SK-N-SH (cell line): ENCODE measurements at regions not wholly inside any gene's neighbourhood (a gene's known extent, or its start where the extent isn't known, plus 50 kb on each side); places are given as distances from the start of the nearest gene placed in this dataset.
"Not testable (repeated sequence)": the region's sequence is repeated elsewhere in the genome, so short reads cannot be mapped to it uniquely, and the experiment has no call there.

Experiments used
- CTCF ChIA-PET: fragments of 300-600, 350-600 bp; formaldehyde crosslinking; extraction: SDS; loops from one replicate; lab custom pipeline; 2021; lab: Yijun Ruan, JAX
- POLR2A ChIA-PET: fragments of 350-600 bp; sonication (Branson Sonifier 250); formaldehyde crosslinking; extraction: SDS; loops from one replicate; lab custom pipeline; 2020; ENCODE audit warnings: antibody characterized with exemption, inconsistent platforms; lab: Yijun Ruan, JAX
- DNase-seq: peaks from one replicate; pipeline ENCODE4 v3.0.0; 2012
- H2AFZ ChIP-seq: fragments of 200-600 bp; sonication (generic); 2 replicates; pipeline ENCODE4 v1.8.1; 2016; ENCODE audit warnings: antibody characterized with exemption, mild to moderate bottlenecking, low read depth
- H3F3A ChIP-seq: fragments of 200-600 bp; sonication (generic); replicated peaks from 2 replicates; pipeline ENCODE3; 2016; ENCODE audit warnings: antibody characterized with exemption, mild to moderate bottlenecking; ENCODE audit not compliant: insufficient read depth
- H3K27ac ChIP-seq, 2 experiments: fragments of 200-500 bp in 1 of 2; fragments of 200-600 bp in 1 of 2; sonication (Bioruptor generic) in 1 of 2; sonication (generic), shearing (Covaris generic) in 1 of 2; 2 replicates each; pipeline versions ENCODE4 v1.5.1 to v1.6.1; 2014 to 2016; ENCODE audit warnings: low read depth in 2 of 2, inconsistent platforms in 1 of 2, low read length in 1 of 2, mild to moderate bottlenecking in 1 of 2, mixed read lengths in 1 of 2
- H3K27me3 ChIP-seq: fragments of 200-600 bp; sonication (generic), shearing (Covaris generic); 2 replicates; pipeline ENCODE4 v1.6.1; 2016; ENCODE audit warnings: mixed run types; ENCODE audit not compliant: insufficient read depth
- H3K36me3 ChIP-seq, 2 experiments: fragments of 200-500 bp in 1 of 2; fragments of 200-600 bp in 1 of 2; sonication (Bioruptor generic) in 1 of 2; sonication (generic) in 1 of 2; replicated peaks in 1 of 2; 2 replicates each; pipeline versions ENCODE3 to v1.5.1; 2014 to 2016; ENCODE audit warnings: low read length in 1 of 2, mild to moderate bottlenecking in 1 of 2; ENCODE audit not compliant: insufficient read depth in 2 of 2, control insufficient read depth in 1 of 2
- H3K4me1 ChIP-seq, 2 experiments: fragments of 200-500 bp in 1 of 2; fragments of 200-600 bp in 1 of 2; sonication (Bioruptor generic) in 1 of 2; sonication (generic), shearing (Covaris generic) in 1 of 2; 2 replicates each; pipeline versions ENCODE4 v1.5.1 to v1.6.1; 2014 to 2016; ENCODE audit warnings: low read depth in 1 of 2, low read length in 1 of 2, mixed run types in 1 of 2; ENCODE audit not compliant: insufficient read depth in 2 of 2, control insufficient read depth in 1 of 2
- H3K4me2 ChIP-seq: fragments of 200-600 bp; sonication (generic), shearing (Covaris generic); 2 replicates; pipeline ENCODE4 v1.6.1; 2017; ENCODE audit warnings: mixed run types
- H3K4me3 ChIP-seq, 2 experiments: fragments of 200-500 bp in 1 of 2; fragments of 200-600 bp in 1 of 2; sonication (Bioruptor generic) in 1 of 2; sonication (generic), shearing (Covaris generic) in 1 of 2; 2 replicates each; pipeline versions ENCODE4 v1.5.1 to v1.8.1; 2014 to 2016; ENCODE audit warnings: low read depth in 2 of 2, inconsistent platforms in 1 of 2, low read length in 1 of 2, mild to moderate bottlenecking in 1 of 2, mixed read lengths in 1 of 2, moderate library complexity in 1 of 2
- H3K79me2 ChIP-seq: fragments of 200-600 bp; sonication (generic); 2 replicates; pipeline ENCODE4 v1.8.1; 2017; ENCODE audit warnings: mild to moderate bottlenecking; ENCODE audit not compliant: insufficient read depth
- H3K9ac ChIP-seq: fragments of 200-600 bp; sonication (generic); 2 replicates; pipeline ENCODE4 v1.6.1; 2017; ENCODE audit warnings: mixed run types
- H3K9me2 ChIP-seq: fragments of 200-600 bp; sonication (generic); 2 replicates; pipeline ENCODE4 v1.6.1; 2017; ENCODE audit warnings: mixed run types
- H3K9me3 ChIP-seq: fragments of 200-600 bp; sonication (generic); 2 replicates; pipeline ENCODE4 v1.6.1; 2017; ENCODE audit warnings: mixed run types, mild to moderate bottlenecking, moderate library complexity
- H4K20me1 ChIP-seq: fragments of 200-600 bp; sonication (generic); 2 replicates; pipeline ENCODE4 v1.6.1; 2017; ENCODE audit warnings: mild to moderate bottlenecking, mixed run types; ENCODE audit not compliant: insufficient read depth
- FOXJ3 ChIP-seq: sonication (generic); formaldehyde crosslinking; IDR thresholded peaks from 2 replicates; pipeline ENCODE4 v1.5.1; 2020; ENCODE audit warnings: mild to moderate bottlenecking, missing genetic modification reagents
- FOXM1 ChIP-seq: IDR thresholded peaks from 2 replicates; pipeline ENCODE4 v1.4.0; 2012; ENCODE audit warnings: low read depth, mild to moderate bottlenecking
- GATA2 ChIP-seq: sonication (generic); formaldehyde crosslinking; IDR thresholded peaks from 2 replicates; pipeline ENCODE4 v1.5.0; 2020; ENCODE audit warnings: mild to moderate bottlenecking, missing genetic modification reagents
- JUND ChIP-seq: IDR thresholded peaks from 2 replicates; pipeline ENCODE4 v1.4.0; 2012
- RAD21 ChIP-seq: IDR thresholded peaks from 2 replicates; pipeline ENCODE4 v1.6.1; 2012; ENCODE audit warnings: mild to moderate bottlenecking, low read length
- RCOR1 ChIP-seq: fragments of 150-350 bp; IDR thresholded peaks from 2 replicates; pipeline ENCODE4 v1.6.1; 2017; ENCODE audit warnings: antibody characterized with exemption, low read length
- RXRA ChIP-seq: IDR thresholded peaks from 2 replicates; pipeline ENCODE4 v1.4.0; 2012; ENCODE audit warnings: low read depth, mild to moderate bottlenecking, borderline replicate concordance
- SMC3 ChIP-seq: IDR thresholded peaks from 2 replicates; pipeline ENCODE4 v1.6.1; 2012; ENCODE audit warnings: low read depth, low read length, improper control_type of control experiment
- TCF12 ChIP-seq: IDR thresholded peaks from 2 replicates; pipeline ENCODE4 v1.4.0; 2012
- TEAD4 ChIP-seq: IDR thresholded peaks from 2 replicates; pipeline ENCODE4 v1.4.0; 2012; ENCODE audit warnings: mild to moderate bottlenecking, borderline replicate concordance; ENCODE audit not compliant: insufficient read depth
- YY1 ChIP-seq: IDR thresholded peaks from 2 replicates; pipeline ENCODE4 v1.4.0; 2012; ENCODE audit warnings: low read depth, mild to moderate bottlenecking
- WGBS: methylation state at CpG from one replicate; pipeline ENCODE4 v1.1.6; 2017; ENCODE audit warnings: low lambda C conversion rate; 5-methylcytosine and 5-hydroxymethylcytosine counted together
- TF ChIP-seq, protein P1 (sequence below): IDR thresholded peaks from 2 replicates; pipeline ENCODE4; 2012

DNA sequence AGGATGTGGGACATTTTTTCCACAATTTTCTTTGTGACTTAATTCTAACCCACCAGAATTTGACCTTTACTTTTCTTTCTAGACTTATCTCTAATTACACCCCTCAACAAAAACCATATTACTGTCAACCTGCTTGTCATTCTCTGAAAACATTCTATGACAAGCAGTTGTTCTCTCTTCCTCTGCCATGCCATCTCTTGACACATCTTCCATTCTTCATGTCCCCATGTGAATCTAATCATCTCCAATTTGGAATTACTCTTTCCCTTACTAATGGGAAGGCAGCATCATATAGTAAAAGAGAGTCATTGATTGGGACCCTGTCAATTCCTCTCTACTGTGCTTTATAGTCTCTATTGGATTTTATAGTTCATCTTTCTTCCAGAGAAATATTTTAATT is 61.3 kb upstream of the P2RY1 start:
- H3K9ac ChIP-seq, result no peak overlapping the region
- no peak overlapping the region for H3K27ac ChIP-seq
- no peak for DNase-seq
- H3F3A ChIP-seq, result no peaks in the 10 kb centered on the region
- H4K20me1 ChIP-seq, result no peaks in the 10 kb centered on the region
- H2AFZ ChIP-seq, result no peak overlapping the region
- H3K4me3 ChIP-seq, result no peak overlapping the region
- POLR2A ChIA-PET, result no interaction called here
- no peaks in the 10 kb centered on the region for H3K4me1 ChIP-seq
- H3K36me3 ChIP-seq, result no peaks in the 10 kb centered on the region
- TF ChIP-seq RXRA, result no peak
- no peak for TF ChIP-seq RCOR1
- no peak for TF ChIP-seq GATA2 (CRISPR knock-in tag)
- no peak for TF ChIP-seq FOXJ3 (CRISPR knock-in tag)
- TF ChIP-seq TCF12, result no peak
- TF ChIP-seq FOXM1, result no peak
- no peak for TF ChIP-seq JUND
- TF ChIP-seq RAD21, result no peak
- TF ChIP-seq SMC3, result no peak
- no peak for TF ChIP-seq YY1
- TF ChIP-seq TEAD4, result no peak
- no peaks in the 10 kb centered on the region for H3K79me2 ChIP-seq
- H3K9me3 ChIP-seq, result no peaks in the 10 kb centered on the region
- H3K27me3 ChIP-seq, result no peaks in the 10 kb centered on the region
- CTCF ChIA-PET, result no interaction called here
- no peaks in the 10 kb centered on the region for H3K9me2 ChIP-seq
- H3K4me2 ChIP-seq, result no peak overlapping the region

DNA sequence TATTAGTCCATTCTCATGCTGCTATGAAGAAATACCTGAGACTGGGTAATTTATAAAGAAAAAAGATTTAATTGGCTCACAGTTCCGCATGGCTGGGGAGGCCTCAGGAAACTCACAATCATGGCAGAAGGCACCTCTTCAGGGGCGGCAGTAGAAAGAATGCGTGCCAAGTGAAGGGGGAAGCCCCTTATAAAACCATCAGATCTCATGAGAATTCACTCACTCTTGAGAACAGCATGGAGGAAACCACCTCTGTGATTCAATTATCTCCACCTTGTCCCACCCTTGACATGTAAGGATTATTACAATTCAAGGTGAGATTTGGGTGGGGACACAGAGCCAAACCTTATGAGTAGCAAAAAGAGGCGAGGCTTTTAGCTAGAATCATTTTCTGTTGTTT is 60.7 kb upstream of the P2RY1 start:
- CTCF ChIA-PET, result interaction anchor here (0.6 to 0.9 kb wide), 2 partner anchors 8 to 898 kb away, joined by 3 read pairs; no protein-coding TSS in a partner anchor
- H3K27ac ChIP-seq, H3K9me3 ChIP-seq, H3K4me3 ChIP-seq, H3K4me1 ChIP-seq, H2AFZ ChIP-seq, POLR2A ChIA-PET, H3K9ac ChIP-seq, H3K4me2 ChIP-seq, H3K9me2 ChIP-seq, H4K20me1 ChIP-seq, H3F3A ChIP-seq, H3K27me3 ChIP-seq, H3K36me3 ChIP-seq, DNase-seq, H3K79me2 ChIP-seq: not testable (repeated sequence)
- 47% methylated on average over 4 of the region's 4 CpGs for WGBS

DNA sequence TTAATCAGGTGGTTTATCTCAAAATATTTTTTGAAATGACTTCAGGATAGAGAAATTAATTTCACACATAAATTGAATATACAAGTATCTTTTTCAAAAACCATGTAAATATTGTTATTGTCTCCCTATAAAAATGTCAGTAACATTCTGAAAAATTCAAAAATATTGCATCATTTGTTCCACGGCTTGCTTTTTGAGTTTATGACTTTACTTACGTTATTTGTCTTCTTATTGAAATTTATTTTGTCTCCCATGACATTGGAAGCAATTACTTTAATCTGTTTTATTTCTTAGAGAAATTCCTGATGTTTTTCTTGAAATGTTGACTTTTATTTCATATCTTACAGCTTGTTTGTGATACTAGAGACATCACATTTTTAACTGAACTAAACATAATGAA is 56.9 kb upstream of the P2RY1 start:
- Histone ChIP-seq H3K27me3 (no peaks in the 10 kb centered on the region), H2AFZ (no peak overlapping the region), H3K27ac (no peak overlapping the region), H4K20me1 (no peaks in the 10 kb centered on the region), H3K4me1 (no peaks in the 10 kb centered on the region; a peak in 2 of 4 replicates), H3K36me3 (no peaks in the 10 kb centered on the region), H3K4me3 (no peak overlapping the region), H3K4me2 (no peak overlapping the region), H3K79me2 (no peaks in the 10 kb centered on the region), H3K9me3 (no peaks in the 10 kb centered on the region), H3F3A (no peaks in the 10 kb centered on the region), H3K9ac (no peak overlapping the region), H3K9me2 (no peaks in the 10 kb centered on the region)
- CTCF ChIA-PET, result no interaction called here
- WGBS, result 61% methylated on average over 2 of the region's 2 CpGs
- no peak for DNase-seq
- POLR2A ChIA-PET, result no interaction called here
- TF ChIP-seq RCOR1 (no peak), TCF12 (no peak)
- TF ChIP-seq, protein P1, sequence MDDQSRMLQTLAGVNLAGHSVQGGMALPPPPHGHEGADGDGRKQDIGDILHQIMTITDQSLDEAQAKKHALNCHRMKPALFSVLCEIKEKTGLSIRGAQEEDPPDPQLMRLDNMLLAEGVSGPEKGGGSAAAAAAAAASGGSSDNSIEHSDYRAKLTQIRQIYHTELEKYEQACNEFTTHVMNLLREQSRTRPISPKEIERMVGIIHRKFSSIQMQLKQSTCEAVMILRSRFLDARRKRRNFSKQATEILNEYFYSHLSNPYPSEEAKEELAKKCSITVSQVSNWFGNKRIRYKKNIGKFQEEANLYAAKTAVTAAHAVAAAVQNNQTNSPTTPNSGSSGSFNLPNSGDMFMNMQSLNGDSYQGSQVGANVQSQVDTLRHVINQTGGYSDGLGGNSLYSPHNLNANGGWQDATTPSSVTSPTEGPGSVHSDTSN, result no peak
